OCI-LY7 (cell line): ENCODE measurements at regions not wholly inside any gene's neighbourhood (a gene's known extent, or its start where the extent isn't known, plus 50 kb on each side); places are given as distances from the start of the nearest gene placed in this dataset.

Experiments
- BruUV-seq: library from RNA; stranded (reverse); fragments of 400-500 nt; replicated peaks from 2 replicates; lab custom pipeline; 2021; lab: Mats Ljungman, UMichigan
- CTCF ChIA-PET: fragments of 300-600 bp; sonication (Branson Sonifier 250); formaldehyde crosslinking; loops from one replicate; lab custom pipeline; 2022; ENCODE audit warnings: antibody characterized with exemption; ENCODE audit not compliant: unreplicated experiment; lab: Charles Lee
- POLR2A ChIA-PET: fragments of 300-600 bp; sonication (Branson Sonifier 250); formaldehyde crosslinking; loops from one replicate; lab custom pipeline; 2022; ENCODE audit warnings: antibody characterized with exemption; lab: Charles Lee
- DNase-seq: peaks from one replicate; pipeline ENCODE4 v3.0.0-alpha.2; 2015; ENCODE audit warnings: low spot score
- H2AFZ ChIP-seq: fragments of 200-600 bp; sonication (generic), shearing (Covaris generic); 2 replicates; pipeline ENCODE4 v1.6.1; 2014; ENCODE audit warnings: mild to moderate bottlenecking, antibody characterized with exemption, low read length, moderate library complexity
- H3K27ac ChIP-seq: fragments of 200-600 bp; sonication (generic); 2 replicates; pipeline ENCODE4 v1.5.1; 2014; ENCODE audit warnings: mixed run types, low read depth, mild to moderate bottlenecking, moderate library complexity, low read length, inconsistent platforms; ENCODE audit not compliant: poor library complexity, severe bottlenecking
- H3K36me3 ChIP-seq: fragments of 200-600 bp; sonication (generic); 2 replicates; pipeline ENCODE4 v1.6.1; 2014; ENCODE audit warnings: mild to moderate bottlenecking, antibody characterized with exemption, low read length, moderate library complexity, mixed read lengths; ENCODE audit not compliant: insufficient read depth
- H3K4me1 ChIP-seq: fragments of 200-600 bp; sonication (generic); 2 replicates; pipeline ENCODE4 v1.5.1; 2014; ENCODE audit warnings: mild to moderate bottlenecking, low read length; ENCODE audit not compliant: insufficient read depth, poor library complexity, severe bottlenecking
- H3K4me2 ChIP-seq: fragments of 200-600 bp; sonication (generic); 2 replicates; pipeline ENCODE4 v1.6.1; 2014; ENCODE audit warnings: mild to moderate bottlenecking, low read length
- H3K4me3 ChIP-seq: fragments of 200-600 bp; sonication (generic); 2 replicates; pipeline ENCODE4 v1.5.1; 2014; ENCODE audit warnings: mild to moderate bottlenecking, low read depth, low read length; ENCODE audit not compliant: poor library complexity, severe bottlenecking
- H3K79me2 ChIP-seq: fragments of 200-600 bp; sonication (generic); 2 replicates; pipeline ENCODE4 v1.6.1; 2016; ENCODE audit warnings: low read depth, mild to moderate bottlenecking, low read length, moderate library complexity, mixed read lengths; ENCODE audit not compliant: insufficient read depth
- H3K9me2 ChIP-seq: fragments of 200-600 bp; sonication (generic); 2 replicates; pipeline ENCODE4 v1.6.1; 2016; ENCODE audit warnings: mild to moderate bottlenecking, low read length, mixed read lengths; ENCODE audit not compliant: insufficient read depth
- H3K9me3 ChIP-seq: fragments of 200-600 bp; sonication (generic); 2 replicates; pipeline ENCODE4 v1.6.1; 2014; ENCODE audit warnings: mild to moderate bottlenecking, mixed run types, low read length, mixed read lengths
- H4K20me1 ChIP-seq: fragments of 200-600 bp; sonication (generic); 2 replicates; pipeline ENCODE4 v1.6.1; 2014; ENCODE audit warnings: mild to moderate bottlenecking, antibody characterized with exemption, low read length, moderate library complexity, mixed read lengths; ENCODE audit not compliant: insufficient read depth
- EZH2phosphoT487 ChIP-seq: fragments of 200-600 bp; sonication (generic); IDR thresholded peaks from 2 replicates; pipeline ENCODE4 v1.6.1; 2018; ENCODE audit warnings: low read depth, borderline replicate concordance, mild to moderate bottlenecking, mixed run types, antibody characterized with exemption, low read length, moderate library complexity, mixed read lengths
- intact Hi-C: fragments of 100-400 bp; cut with micrococcal nuclease; formaldehyde crosslinking; loops from one replicate; pipeline ENCODE4 v1.10.0; 2022; ENCODE audit not compliant: unreplicated experiment
- TF ChIP-seq, protein P1 (sequence below): fragments of 200-600 bp; sonication (generic); conservative IDR thresholded peaks from 2 replicates; pipeline ENCODE4 v1.5.1; 2014; ENCODE audit warnings: mild to moderate bottlenecking, antibody characterized with exemption, low read length, moderate library complexity, mixed read lengths

DNA sequence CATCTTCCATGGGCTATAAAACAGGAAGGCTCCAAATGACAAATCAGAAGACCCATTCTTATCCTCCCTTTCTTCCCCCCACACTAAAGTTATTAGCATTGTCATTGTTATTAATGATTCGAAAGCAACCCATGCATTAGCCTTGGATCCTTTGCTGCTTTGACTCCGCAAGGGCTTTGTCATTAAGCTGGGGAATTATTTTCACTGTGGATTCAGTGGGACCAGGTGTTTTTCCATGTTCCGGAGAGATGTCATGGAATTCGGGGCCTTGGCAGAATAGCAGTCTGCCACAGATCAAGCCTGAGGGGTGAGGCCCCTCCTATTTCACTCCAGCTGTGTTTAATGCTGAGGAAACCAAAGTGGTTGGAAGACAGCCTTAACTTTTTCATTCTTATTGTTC is 357.1 kb downstream of the EN1 start:
- intact Hi-C loops, result no loop called here
- no peaks in the 10 kb centered on the region for H3K36me3 ChIP-seq

DNA sequence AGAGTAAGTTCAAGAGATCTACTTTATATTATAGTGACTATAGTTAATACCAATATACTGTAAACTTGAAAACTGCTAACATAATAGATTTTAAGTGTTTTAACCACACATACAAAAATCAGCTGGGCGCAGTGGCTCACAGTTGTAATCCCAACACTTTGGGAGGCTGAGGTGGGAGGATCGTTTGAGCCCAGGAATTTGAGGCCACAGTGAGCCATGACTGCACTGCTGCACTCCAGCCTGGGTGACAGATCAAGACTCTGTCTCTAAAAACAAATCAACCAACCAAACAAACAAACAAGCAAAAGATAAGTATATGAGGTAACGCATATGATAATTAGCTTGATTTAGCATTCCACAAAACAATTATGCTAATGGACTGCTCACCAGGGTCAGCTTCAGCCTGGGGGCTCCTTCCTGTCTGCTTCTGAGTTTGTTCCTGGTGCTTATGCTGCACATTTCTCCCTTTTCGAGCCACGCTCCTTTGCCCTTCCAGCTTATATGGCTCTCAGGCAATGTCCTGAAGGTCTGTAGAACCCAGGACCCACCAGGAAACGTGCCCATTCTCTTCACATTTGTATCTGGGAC is 357.6 kb downstream of the EN1 start:
- H3K79me2 ChIP-seq, result no peaks in the 10 kb centered on the region
- H3K9me2 ChIP-seq, result no peaks in the 10 kb centered on the region
- intact Hi-C loops, result no loop called here
- CTCF ChIA-PET, result no interaction called here
- no peaks in the 10 kb centered on the region for H3K4me1 ChIP-seq
- DNase-seq, result no peak
- POLR2A ChIA-PET, result no interaction called here
- no peaks in the 10 kb centered on the region for H3K36me3 ChIP-seq
- no TSS peak for BruUV-seq
- TF ChIP-seq, protein P1, sequence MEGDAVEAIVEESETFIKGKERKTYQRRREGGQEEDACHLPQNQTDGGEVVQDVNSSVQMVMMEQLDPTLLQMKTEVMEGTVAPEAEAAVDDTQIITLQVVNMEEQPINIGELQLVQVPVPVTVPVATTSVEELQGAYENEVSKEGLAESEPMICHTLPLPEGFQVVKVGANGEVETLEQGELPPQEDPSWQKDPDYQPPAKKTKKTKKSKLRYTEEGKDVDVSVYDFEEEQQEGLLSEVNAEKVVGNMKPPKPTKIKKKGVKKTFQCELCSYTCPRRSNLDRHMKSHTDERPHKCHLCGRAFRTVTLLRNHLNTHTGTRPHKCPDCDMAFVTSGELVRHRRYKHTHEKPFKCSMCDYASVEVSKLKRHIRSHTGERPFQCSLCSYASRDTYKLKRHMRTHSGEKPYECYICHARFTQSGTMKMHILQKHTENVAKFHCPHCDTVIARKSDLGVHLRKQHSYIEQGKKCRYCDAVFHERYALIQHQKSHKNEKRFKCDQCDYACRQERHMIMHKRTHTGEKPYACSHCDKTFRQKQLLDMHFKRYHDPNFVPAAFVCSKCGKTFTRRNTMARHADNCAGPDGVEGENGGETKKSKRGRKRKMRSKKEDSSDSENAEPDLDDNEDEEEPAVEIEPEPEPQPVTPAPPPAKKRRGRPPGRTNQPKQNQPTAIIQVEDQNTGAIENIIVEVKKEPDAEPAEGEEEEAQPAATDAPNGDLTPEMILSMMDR, result no peak
- no peak for TF ChIP-seq EZH2phosphoT487
- no peaks in the 10 kb centered on the region for H4K20me1 ChIP-seq
- H2AFZ ChIP-seq, result no peak overlapping the region
- H3K4me2 ChIP-seq, result no peak overlapping the region
- no peak overlapping the region for H3K27ac ChIP-seq
- H3K4me3 ChIP-seq, result no peak overlapping the region
- no peaks in the 10 kb centered on the region for H3K9me3 ChIP-seq

More for the DNA sequence above, 357.1 kb downstream of the EN1 start:
- Histone ChIP-seq H3K4me3 (no peak overlapping the region), H3K4me2 (no peak overlapping the region), H3K79me2 (no peaks in the 10 kb centered on the region), H3K4me1 (no peaks in the 10 kb centered on the region), H3K27ac (no peak overlapping the region), H4K20me1 (no peaks in the 10 kb centered on the region), H3K9me3 (no peaks in the 10 kb centered on the region), H3K9me2 (no peaks in the 10 kb centered on the region), H2AFZ (no peak overlapping the region)
- POLR2A ChIA-PET, result no interaction called here
- DNase-seq, result no peak
- CTCF ChIA-PET, result no interaction called here
- no peak for TF ChIP-seq EZH2phosphoT487
- TF ChIP-seq, protein P1, result no peak
- no TSS peak for BruUV-seq

DNA sequence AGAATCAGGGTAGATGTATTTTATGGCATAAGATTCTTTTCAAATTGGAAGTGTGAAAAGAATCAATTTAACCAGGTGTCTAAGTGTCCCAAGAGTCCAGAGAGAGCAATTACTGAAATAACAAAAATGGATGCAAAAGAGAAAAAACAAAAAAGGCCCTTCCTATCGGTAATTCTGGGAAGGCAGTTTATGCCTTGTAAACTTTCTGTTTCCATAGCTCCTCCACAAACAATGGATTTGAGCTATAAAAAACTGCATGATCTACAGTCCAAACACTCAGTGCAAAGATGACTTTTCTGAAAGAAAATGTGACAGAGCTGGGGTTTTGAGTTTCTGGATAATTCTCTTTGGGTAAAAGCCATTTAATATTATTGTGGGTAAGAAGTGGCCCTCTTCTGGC is 366.1 kb downstream of the EN1 start:
- BruUV-seq, result no TSS peak
- H3K4me1 ChIP-seq, result no peaks in the 10 kb centered on the region
- no peak overlapping the region for H3K4me2 ChIP-seq
- H2AFZ ChIP-seq, result no peak overlapping the region
- DNase-seq, result no peak
- H3K4me3 ChIP-seq, result no peak overlapping the region
- no peaks in the 10 kb centered on the region for H4K20me1 ChIP-seq
- H3K27ac ChIP-seq, result no peak overlapping the region
- POLR2A ChIA-PET, result no interaction called here
- no peaks in the 10 kb centered on the region for H3K9me3 ChIP-seq
- H3K9me2 ChIP-seq, result no peaks in the 10 kb centered on the region
- TF ChIP-seq, protein P1, result no peak
- no peak for TF ChIP-seq EZH2phosphoT487
- no peaks in the 10 kb centered on the region for H3K79me2 ChIP-seq
- CTCF ChIA-PET, result no interaction called here
- H3K36me3 ChIP-seq, result no peaks in the 10 kb centered on the region
- intact Hi-C loops, result no loop called here
